ENCODE measurements at regions not wholly inside any gene's neighbourhood (a gene's known extent, or its start where the extent isn't known, plus 50 kb on each side); places are given as distances from the start of the nearest gene placed in this dataset.
A peak's percentile ranks its signal among the peaks of the same experiment; 100 is the strongest.
"Not testable (repeated sequence)": the region's sequence is repeated elsewhere in the genome, so short reads cannot be mapped to it uniquely, and the experiment has no call there.

DNA sequence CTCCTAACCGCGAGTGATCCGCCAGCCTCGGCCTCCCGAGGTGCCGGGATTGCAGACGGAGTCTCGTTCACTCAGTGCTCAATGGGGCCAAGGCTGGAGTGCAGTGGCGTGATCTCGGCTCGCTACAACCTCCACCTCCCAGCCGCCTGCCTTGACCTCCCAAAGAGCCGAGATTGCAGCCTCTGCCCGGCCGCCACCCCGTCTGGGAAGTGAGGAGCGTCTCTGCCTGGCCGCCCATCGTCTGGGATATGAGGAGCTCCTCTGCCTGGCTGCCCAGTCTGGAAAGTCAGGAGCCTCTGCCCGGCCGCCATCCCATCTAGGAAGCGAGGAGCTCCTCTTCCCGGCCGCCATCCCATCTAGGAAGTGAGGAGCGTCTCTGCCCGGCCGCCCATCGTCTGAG lies 58.8 kb upstream of the ANKRD30BL start:
- not testable (repeated sequence) for FAIRE-seq; DNase-seq (ENCODE audit: extremely low spot score, insufficient read length, low read depth)

DNA sequence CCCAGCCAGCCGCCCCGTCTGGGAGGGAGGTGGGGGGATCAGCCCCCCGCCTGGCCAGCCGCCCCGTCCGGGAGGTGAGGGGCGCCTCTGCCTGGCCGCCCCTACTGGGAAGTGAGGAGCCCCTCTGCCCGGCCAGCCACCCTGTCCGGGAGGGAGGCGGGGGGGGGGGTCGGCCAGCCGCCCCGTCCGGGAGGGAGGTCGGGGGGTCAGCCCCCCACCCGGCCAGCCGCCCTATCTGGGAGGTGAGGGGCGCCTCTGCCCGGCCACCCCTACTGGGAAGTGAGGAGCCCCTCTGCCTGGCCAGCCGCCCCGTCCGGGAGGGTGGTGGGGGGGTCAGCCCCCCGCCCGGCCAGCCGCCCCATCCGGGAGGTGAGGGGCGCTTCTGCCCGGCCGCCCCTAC lies 60.1 kb upstream of the ANKRD30BL start:
- FAIRE-seq; DNase-seq (ENCODE audit: extremely low spot score, insufficient read length, low read depth): not testable (repeated sequence)

DNA sequence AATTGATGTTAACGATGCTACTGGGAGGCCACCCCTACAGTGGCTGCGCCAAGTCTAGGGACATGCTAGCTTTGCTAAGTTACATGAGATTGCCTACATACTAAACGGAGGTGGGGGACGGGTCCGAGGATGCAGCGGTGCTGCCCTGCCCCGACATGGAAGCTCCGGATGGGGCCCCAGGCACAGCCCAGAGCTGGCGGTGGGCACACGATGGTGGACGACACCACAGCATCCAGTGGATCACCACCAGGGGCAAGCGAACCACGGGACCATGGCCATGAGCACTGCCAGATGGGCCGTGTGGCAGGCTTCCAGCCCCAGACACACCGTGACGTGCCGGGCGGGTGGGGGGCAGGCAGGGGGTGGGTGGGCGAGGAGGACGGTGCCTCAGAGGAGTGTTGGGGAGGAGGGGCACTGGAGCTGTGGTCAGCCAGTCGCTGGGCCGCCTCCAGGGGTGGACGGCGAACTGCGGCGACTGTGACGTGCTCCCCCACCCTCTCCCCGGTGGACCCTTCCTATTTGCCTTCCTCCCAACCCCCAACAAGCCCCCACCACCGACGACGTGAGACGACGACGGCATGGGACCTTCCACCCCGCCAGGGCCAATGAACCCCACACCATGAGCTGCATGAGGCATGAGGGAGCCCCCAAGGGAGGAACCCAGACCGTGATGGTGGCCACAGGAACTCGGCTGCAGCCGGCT lies 90.6 kb upstream of the ANKRD30BL start:
- no peak for DNase-seq (ENCODE audit: extremely low spot score, insufficient read length, low read depth)
- no peak for FAIRE-seq

DNA sequence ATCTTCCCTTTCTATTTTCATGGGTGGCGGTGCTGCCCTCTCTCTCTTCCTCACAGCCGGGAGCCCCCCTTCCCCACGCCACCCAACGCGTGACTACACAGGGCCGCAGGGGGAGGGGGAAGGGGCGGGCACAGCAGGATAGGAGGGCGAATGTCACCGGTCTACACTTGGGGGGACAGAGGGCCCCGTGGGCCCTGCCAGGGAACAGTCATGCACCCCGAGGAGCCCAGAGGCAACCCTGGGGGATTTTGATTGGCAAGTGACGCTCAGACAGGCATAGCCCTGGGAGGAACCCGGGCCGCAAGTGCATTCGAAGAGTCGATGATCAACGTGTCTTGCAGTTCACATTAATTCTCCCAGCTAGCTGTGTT lies 91.1 kb upstream of the ANKRD30BL start:
- DNase-seq (ENCODE audit: extremely low spot score, insufficient read length, low read depth) (no peak), FAIRE-seq (no peak)

DNA sequence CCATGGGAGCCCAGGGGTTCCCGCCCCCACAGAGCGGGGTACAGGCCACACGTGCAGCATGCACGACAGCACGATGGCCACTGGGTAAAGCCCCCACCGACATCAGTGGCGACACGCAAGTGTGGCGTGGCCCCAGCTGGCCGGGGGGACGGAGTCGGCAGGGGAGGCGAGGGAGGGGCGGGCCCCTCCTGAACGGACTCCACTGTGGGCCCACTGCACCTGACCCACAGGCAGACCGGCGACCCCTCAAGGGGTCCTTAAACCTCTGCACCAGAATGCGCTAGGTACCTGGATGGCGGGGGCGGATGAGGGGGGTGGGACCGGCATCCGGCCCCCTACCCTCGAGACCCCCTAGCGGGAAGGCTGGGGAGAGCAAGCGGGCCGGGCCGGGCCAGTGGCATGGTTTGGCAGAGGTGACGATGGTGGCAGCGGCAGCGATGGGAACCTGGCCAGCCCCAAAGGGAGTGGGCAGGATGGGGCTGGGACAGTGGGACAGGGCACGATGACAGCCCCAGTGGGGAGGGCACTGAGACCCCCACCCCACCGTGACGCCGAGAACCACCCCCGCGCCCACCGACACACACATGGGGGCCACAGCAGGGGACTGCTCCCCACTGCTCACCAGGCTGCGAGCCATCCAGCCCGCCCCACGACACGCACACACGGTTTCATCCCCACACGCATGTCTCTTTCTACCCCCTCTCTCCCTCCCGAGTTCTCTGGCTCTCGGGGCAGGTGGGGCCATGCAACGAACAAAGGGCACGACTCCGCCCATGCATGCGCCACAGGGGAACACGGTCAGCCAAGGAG lies 91.9 kb upstream of the ANKRD30BL start:
- no peak for FAIRE-seq
- DNase-seq (ENCODE audit: extremely low spot score, insufficient read length, low read depth) = no peak

DNA sequence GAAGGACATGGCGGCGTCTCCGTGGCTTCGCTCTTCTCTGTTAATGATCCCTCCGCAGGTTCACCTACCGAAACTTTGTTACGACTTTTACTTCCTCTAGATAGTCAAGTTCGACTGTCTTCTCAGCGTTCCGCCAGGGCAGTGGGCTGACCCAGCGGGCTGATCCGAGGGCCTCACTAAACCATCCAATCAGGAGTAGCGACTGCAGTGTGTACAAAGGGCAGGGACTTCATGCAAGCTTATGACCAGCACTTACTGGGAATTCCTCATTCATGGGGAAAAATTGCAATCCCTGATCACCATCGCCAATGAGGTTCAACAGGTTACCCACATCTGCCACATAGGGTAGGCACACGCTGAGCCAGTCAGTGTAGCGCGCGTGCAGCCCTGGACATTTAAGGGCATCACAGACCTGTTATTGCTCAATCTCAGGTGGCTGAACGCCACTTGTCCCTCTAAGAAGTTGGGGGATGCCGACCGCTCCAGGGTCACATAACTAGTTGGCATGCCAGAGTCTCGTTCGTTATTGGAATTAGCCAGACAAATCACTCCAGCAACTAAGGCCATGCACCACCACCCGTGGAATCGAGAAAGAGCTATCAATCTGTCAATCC lies 92.7 kb upstream of the ANKRD30BL start:
- DNase-seq (ENCODE audit: extremely low spot score, insufficient read length, low read depth); FAIRE-seq: not testable (repeated sequence)

DNA sequence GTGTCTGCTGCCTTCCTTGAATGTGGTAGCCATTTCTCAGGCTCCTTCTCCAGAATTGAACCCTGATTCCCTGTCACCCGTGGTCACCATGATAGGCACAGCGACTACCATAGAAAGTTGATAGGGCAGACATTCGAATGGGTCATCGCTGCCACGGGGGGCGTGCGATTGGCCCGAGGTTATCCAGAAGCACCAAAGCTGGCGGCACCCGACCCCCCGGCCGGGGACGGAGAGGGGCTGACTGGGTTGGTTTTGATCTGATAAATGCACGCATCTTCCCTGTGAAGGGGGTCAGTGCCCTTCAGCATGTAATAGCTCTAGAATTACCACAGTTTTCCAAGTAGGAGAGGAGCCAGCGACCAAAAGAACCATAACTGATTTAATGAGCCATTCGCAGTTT lies 94.0 kb upstream of the ANKRD30BL start:
- FAIRE-seq (no peak), DNase-seq (ENCODE audit: extremely low spot score, insufficient read length, low read depth) (no peak)

DNA sequence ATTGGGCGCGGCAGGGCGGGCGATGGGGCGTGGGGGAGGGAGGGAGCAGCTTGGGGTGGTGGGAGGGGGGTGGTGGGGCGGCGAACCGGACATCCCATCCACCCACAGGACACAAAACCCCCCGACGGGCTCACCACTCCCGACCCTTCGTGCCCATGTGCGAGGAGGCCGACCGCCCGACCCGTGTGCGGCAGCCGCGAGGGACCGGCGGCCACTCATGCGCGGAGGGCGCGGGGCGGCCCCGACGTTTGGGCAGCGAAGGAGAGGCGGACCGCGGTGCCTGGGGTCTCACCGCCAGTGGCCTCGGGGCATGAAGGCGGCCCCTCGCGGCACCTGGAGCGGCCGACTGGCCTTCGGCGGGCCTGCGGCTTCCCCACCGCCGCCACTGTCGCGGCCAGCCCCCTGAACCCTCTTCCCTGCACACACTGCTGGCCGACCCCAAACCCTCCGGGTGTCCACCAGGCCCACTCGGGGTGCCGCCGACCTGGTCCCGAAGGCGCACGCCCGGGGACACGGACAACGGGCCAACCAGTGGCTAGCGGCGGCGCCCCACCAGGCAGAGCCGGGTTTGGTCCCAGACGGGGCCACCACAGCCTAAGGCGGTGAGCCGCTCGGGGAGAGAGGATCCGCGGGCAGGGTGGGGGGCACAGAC lies 94.6 kb upstream of the ANKRD30BL start:
- no peak for DNase-seq (ENCODE audit: extremely low spot score, insufficient read length, low read depth)
- no peak for FAIRE-seq

DNA sequence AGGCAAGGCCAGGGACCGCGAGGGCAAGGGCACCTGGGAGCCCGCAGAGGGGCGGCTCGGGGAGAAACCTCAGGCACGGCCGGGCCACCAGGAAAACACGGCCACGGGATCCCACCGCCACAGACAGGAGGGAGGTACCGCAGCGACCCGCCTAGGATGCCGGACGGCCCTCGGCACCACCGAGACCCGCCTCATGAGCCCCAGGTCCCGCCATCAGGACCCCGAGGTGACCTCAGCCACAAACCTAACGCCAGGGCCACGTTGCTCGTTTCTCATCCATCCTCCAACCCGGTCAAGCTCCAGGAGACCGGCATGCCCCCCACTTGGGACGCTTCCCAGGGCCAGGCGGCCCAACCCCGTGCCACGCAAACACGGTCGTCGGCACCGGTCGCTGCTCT lies 95.2 kb upstream of the ANKRD30BL start:
- not testable (repeated sequence) for FAIRE-seq

DNA sequence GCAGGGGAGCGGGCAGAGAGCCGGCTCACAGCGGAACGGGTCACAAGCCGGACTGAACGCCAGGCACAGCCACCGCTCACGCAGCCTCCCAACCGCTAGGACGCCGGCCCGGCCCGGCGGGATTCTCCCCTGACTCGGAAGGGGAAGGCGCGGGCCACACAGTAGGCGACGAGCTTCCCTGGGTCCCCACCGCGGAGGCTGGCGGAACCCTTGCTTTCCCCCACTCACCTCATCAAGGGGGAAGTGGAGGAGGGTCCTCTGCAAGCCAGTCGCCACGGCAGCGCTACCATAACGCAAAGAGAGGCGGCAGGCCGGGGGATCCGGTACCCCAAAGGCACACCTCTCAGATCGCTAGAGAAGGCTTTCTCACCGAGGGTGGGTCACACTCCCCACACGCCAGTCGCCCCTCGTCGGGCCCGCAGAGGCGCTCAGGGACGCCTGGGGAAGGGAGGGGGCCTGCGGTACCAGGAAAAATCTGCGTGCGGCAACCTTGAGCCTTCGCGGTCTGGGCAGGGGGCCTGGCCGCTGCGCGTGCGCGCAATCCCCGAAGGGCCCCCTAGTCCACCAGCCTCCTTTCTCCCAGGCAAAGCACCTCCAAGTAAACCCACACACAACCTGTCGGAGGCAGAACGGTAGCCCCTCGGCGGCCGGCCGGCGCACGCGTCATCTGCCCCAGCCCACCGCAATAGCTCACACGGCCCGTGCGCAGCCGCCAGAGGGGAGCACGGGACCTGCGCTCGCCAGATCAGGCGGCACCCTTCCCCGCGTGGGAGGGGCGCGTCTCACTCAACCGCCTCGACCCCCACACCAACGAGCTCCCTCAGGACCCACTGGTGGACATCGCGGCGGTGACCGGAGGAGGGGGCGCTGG lies 95.8 kb upstream of the ANKRD30BL start:
- FAIRE-seq = peak; percentile 89
- not testable (repeated sequence) for DNase-seq (ENCODE audit: extremely low spot score, insufficient read length, low read depth)

More for the DNA sequence above, 95.2 kb upstream of the ANKRD30BL start:
- not testable (repeated sequence) for DNase-seq (ENCODE audit: extremely low spot score, insufficient read length, low read depth)

DNA sequence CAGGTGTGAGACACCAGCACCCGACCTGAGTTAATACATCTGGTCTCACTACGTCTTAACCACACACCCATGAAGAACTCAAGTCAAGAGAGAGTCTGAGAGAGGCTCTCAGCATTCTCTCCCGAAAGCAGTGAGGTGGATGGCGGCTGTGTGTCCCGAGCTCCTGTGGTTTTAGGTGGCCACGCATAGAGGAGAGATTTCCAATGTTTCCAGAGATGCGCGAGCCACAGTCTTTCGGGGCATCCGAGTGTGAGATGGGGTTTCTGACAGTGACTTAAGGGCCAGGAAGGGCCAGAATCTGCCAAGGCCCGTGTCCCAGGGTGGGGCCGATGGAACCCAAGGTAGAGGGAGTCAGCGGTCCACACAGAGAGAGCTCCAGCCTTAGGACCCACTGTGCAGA lies 97.5 kb upstream of the ANKRD30BL start:
- not testable (repeated sequence) for DNase-seq (ENCODE audit: extremely low spot score, insufficient read length, low read depth); FAIRE-seq

DNA sequence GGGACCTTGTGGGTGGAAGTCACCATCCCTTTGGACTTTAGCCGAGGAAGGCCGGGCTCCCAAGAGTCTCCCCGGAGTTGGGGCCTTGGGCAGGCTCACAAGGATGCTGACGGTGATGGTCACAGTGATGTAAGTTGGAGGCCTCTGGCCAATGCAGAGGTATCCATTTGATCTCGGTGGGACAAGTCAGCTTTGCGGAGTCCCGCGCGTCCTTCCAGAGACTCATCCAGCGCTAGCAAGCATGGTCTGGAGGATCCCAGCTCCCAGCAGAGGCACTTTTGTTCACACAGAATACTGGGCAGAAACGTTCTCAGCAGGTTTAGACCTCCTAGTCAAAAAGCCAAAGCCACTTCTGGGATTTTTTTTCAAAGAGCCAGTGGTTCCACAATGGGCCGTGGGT lies 103.8 kb upstream of the ANKRD30BL start:
- FAIRE-seq; DNase-seq (ENCODE audit: extremely low spot score, insufficient read length, low read depth): not testable (repeated sequence)

DNA sequence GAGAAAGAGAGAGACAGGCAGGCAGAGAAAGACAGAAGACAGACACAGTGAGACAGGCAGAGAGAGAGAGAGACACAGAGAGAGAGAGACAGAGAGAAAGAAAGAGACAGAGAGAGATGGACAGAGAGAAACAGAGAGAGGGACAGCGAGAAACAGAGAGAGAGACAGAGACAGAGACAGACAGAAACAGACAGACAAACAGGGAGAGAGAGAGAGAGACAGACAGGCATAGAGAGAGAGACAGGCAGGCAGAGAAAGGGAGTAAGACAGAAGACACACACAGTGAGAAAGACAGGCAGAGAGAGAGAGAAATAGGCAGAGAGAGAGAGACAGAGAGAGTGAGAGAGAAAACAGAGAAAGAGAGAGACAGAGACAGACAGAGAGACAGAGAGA lies 105.3 kb upstream of the ANKRD30BL start:
- FAIRE-seq = no peak

DNA sequence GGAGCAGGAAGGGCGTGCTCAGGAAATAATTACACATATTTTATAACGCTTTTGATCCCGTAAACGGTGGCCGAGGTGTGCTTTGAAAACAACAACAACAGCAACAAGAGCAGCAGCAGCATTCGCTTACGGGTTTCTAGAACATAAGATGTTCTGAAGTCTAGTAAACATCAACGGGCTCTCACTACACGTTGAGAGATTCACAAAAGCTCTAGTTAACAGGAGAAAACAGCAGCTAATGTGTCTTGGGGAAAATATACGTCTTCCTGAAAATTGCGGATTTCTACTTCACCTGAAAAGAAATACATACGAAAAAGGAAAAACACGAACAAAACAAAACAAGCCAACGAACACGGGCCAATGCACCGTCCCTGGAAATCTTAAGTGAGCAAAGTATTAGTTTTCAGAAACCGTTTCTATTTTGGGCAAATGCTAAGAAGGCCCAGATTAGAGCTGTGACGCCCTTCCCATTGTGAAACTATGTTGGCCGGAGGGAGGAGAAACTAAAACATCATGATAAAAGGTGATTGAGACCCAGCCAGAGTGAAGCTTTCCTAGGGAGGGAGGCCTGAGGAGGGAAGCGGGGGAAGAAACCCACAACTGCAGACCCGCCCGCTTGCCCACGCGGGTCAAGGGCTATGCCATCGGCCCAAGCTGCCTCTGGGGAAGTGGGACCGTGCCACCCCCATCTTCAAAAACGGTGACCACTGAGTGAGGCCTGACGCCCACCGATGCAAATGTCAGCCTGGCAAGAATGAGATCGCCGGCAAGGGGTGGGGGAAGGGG lies 105.9 kb upstream of the ANKRD30BL start:
- not testable (repeated sequence) for DNase-seq (ENCODE audit: extremely low spot score, insufficient read length, low read depth); FAIRE-seq

More for the DNA sequence above, 105.3 kb upstream of the ANKRD30BL start:
- DNase-seq (ENCODE audit: extremely low spot score, insufficient read length, low read depth) = no peak

DNA sequence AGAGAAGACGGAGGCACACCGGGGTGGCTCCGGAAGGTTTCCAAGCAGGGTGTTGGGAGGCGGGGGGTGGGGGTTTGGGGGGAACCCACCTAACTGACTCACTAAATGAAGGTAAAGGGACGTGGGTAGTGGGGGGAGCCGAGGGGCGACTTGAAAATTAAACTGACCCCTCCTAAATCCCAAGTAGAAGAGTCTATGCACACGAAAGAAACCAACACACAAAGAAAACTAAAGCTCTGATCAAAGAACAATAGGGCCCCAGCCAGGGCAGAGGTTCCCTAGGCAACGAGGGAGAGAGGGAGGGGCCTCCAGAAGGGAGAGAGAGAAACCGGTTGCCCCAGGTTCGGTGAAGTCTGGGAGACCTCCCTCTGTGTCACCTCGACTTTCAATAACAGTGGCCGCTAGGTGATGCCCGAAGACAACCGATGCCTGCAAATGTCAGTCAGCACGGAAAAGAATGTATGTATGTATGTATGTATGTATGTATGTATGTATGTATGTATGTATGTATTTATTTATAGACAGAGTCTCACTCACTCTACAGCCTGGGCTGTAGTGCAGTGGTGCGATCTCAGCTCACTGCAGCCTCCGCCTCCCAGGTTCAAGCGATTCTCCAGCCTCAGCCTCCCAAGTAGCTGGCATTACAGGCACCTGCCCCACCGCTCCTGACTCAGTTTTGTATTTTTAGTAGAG lies 106.7 kb upstream of the ANKRD30BL start:
- not testable (repeated sequence) for DNase-seq (ENCODE audit: extremely low spot score, insufficient read length, low read depth); FAIRE-seq

DNA sequence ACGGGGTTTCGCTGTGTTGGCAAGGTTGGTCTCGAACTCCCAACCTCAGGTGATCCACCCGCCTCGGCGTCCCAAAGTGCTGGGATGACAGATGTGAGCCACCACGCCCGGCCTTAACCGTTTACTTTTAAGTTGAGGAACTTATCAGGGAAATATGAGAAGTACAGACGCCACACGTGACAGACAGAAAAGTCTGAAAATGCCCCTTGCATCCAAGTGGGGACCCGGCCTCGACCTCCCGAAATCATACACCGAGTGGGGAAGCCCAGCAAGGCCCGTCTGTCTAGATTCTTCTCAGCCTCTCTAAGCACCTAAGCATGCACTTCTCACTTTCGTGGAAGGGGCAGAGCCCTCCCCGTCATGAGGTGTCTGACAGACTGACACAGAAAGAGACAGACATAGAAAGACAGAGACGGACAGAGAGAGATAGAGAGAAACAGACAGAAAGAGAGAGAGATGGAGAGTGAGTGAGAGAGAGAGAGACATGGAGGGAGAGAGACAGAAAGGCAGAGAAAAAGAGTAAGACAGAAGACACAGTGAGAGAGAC lies 107.3 kb upstream of the ANKRD30BL start:
- DNase-seq (ENCODE audit: extremely low spot score, insufficient read length, low read depth) (no peak), FAIRE-seq (no peak)

DNA sequence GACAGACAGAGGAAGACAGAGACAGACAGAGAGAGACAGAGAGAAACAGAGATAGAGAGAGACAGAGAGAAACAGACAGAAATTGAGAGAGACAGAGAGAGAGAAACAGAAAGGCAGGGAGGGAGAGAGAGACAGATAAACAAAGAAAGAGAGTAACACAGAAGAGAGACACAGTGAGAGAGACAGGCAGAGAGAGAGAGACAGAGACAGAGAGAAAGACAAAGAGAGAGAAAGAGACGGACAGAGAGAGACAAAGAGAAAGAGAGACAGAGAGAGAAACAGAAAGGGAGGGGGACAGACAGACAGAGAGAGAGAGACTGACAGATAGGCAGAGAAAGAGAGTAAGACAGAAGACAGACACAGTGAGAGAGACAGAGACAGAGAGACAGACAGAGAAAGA lies 108.5 kb upstream of the ANKRD30BL start:
- FAIRE-seq = no peak
- DNase-seq (ENCODE audit: extremely low spot score, insufficient read length, low read depth) = no peak

Data from GM18507 (cell line).